MG63 (cell line): ENCODE measurements at regions not wholly inside any gene's neighbourhood (a gene's known extent, or its start where the extent isn't known, plus 50 kb on each side); places are given as distances from the start of the nearest gene placed in this dataset.
"Not testable (repeated sequence)": the region's sequence is repeated elsewhere in the genome, so short reads cannot be mapped to it uniquely, and the experiment has no call there.

Experiments
- DNase-seq: peaks from one replicate; pipeline ENCODE4 v3.0.0-alpha.2; 2020
- H3K27me3 ChIP-seq: fragments of 250-450 bp; sonication (Bioruptor Pico); 2 replicates; pipeline ENCODE4 v1.5.1; 2020; ENCODE audit warnings: mild to moderate bottlenecking, moderate library complexity
- H3K36me3 ChIP-seq: fragments of 250-450 bp; sonication (Bioruptor Pico); 2 replicates; pipeline ENCODE4 v1.5.1; 2020; ENCODE audit warnings: mild to moderate bottlenecking, moderate library complexity
- H3K4me3 ChIP-seq: fragments of 250-450 bp; sonication (Bioruptor Pico); 2 replicates; pipeline ENCODE4 v1.5.1; 2020; ENCODE audit warnings: mild to moderate bottlenecking, moderate library complexity
- H3K9me3 ChIP-seq: fragments of 250-450 bp; sonication (Bioruptor Pico); 2 replicates; pipeline ENCODE4 v1.5.1; 2020; ENCODE audit warnings: mild to moderate bottlenecking, moderate library complexity

- Histone ChIP-seq H3K27me3 (no peaks in the 10 kb centered on the region), H3K9me3 (peaks cover 21% of the 10 kb centered on the region), H3K36me3 (no peaks in the 10 kb centered on the region), H3K4me3 (no peak overlapping the region)
- no peak for DNase-seq
These were observed 173.8 kb downstream of the TRIB2 start for GRCh38 chr2:12890481-12890991.

GRCh38 chr2:12895017-12895416 lies 178.3 kb downstream of the TRIB2 start:
- Histone ChIP-seq H3K4me3 (no peak overlapping the region), H3K27me3 (no peaks in the 10 kb centered on the region), H3K9me3 (peaks cover 21% of the 10 kb centered on the region), H3K36me3 (no peaks in the 10 kb centered on the region)
- DNase-seq, result no peak

GRCh38 chr2:12896318-12896982 lies 179.7 kb downstream of the TRIB2 start:
- no peak overlapping the region for H3K4me3 ChIP-seq
- peaks cover 21% of the 10 kb centered on the region for H3K9me3 ChIP-seq
- no peaks in the 10 kb centered on the region for H3K36me3 ChIP-seq
- H3K27me3 ChIP-seq, result no peaks in the 10 kb centered on the region
- no peak for DNase-seq

GRCh38 chr2:12897181-12897580 lies 180.4 kb downstream of the TRIB2 start:
- no peaks in the 10 kb centered on the region for H3K27me3 ChIP-seq

GRCh38 chr2:12903272-12903671 lies 186.5 kb downstream of the TRIB2 start:
- Histone ChIP-seq H3K9me3 (no peaks in the 10 kb centered on the region; the same call in 1 of the 2 replicates), H3K36me3 (no peaks in the 10 kb centered on the region), H3K27me3 (no peaks in the 10 kb centered on the region), H3K4me3 (no peak overlapping the region)
- no peak for DNase-seq

More at GRCh38 chr2:12897181-12897580, 180.4 kb downstream of the TRIB2 start:
- Histone ChIP-seq H3K9me3 (peaks cover 14% of the 10 kb centered on the region), H3K36me3 (no peaks in the 10 kb centered on the region), H3K4me3 (no peak overlapping the region)
- no peak for DNase-seq

- H3K27me3 ChIP-seq, result no peaks in the 10 kb centered on the region
- H3K36me3 ChIP-seq, result no peaks in the 10 kb centered on the region
- H3K9me3 ChIP-seq, result peaks cover 9% of the 10 kb centered on the region
- peak; percentile 38 for DNase-seq
- H3K4me3 ChIP-seq, result no peak overlapping the region
These were observed 193.7 kb downstream of the TRIB2 start for GRCh38 chr2:12910431-12910830.

- Histone ChIP-seq H3K9me3 (peaks cover 5% of the 10 kb centered on the region), H3K36me3 (no peaks in the 10 kb centered on the region), H3K4me3 (no peak overlapping the region), H3K27me3 (no peaks in the 10 kb centered on the region)
- DNase-seq, result no peak
These were observed 199.1 kb downstream of the TRIB2 start for GRCh38 chr2:12915787-12916186.

- Histone ChIP-seq H3K4me3 (no peak overlapping the region), H3K36me3 (no peaks in the 10 kb centered on the region), H3K9me3 (peaks cover 8% of the 10 kb centered on the region; the same call in 1 of the 2 replicates), H3K27me3 (no peaks in the 10 kb centered on the region)
- DNase-seq, result no peak
These were observed 201.6 kb downstream of the TRIB2 start for GRCh38 chr2:12918138-12918834.

- peak; percentile 95 for DNase-seq
- H3K9me3 ChIP-seq, result peaks cover 8% of the 10 kb centered on the region; the same call in 1 of the 2 replicates
- H3K27me3 ChIP-seq, result no peaks in the 10 kb centered on the region
- H3K4me3 ChIP-seq, result no peak overlapping the region
- no peaks in the 10 kb centered on the region for H3K36me3 ChIP-seq
These were observed 202.2 kb downstream of the TRIB2 start for GRCh38 chr2:12918835-12919445.

- Histone ChIP-seq H3K27me3 (no peaks in the 10 kb centered on the region), H3K36me3 (no peaks in the 10 kb centered on the region), H3K4me3 (no peak overlapping the region), H3K9me3 (peaks cover 16% of the 10 kb centered on the region; the same call in 1 of the 2 replicates)
- DNase-seq, result no peak
These were observed 204.6 kb downstream of the TRIB2 start for GRCh38 chr2:12921321-12921720.

GRCh38 chr2:12923907-12924610 lies 207.3 kb downstream of the TRIB2 start:
- H3K36me3 ChIP-seq, result no peaks in the 10 kb centered on the region
- peaks cover 16% of the 10 kb centered on the region; the same call in 1 of the 2 replicates for H3K9me3 ChIP-seq
- no peak overlapping the region for H3K4me3 ChIP-seq
- no peak for DNase-seq
- no peaks in the 10 kb centered on the region for H3K27me3 ChIP-seq

- not testable (repeated sequence) for H3K36me3 ChIP-seq, H3K4me3 ChIP-seq, H3K27me3 ChIP-seq, DNase-seq
- peaks cover 14% of the 10 kb centered on the region; the same call in 1 of the 2 replicates for H3K9me3 ChIP-seq
These were observed 209.9 kb downstream of the TRIB2 start for GRCh38 chr2:12926641-12927040.

- H3K9me3 ChIP-seq, result peaks cover 8% of the 10 kb centered on the region; the same call in 1 of the 2 replicates
- no peak overlapping the region for H3K4me3 ChIP-seq
- H3K27me3 ChIP-seq, result no peaks in the 10 kb centered on the region
- H3K36me3 ChIP-seq, result no peaks in the 10 kb centered on the region
- peak; percentile 91 for DNase-seq
These were observed 211.6 kb downstream of the TRIB2 start for GRCh38 chr2:12928197-12928774.

- Histone ChIP-seq H3K9me3 (peaks cover 8% of the 10 kb centered on the region; the same call in 1 of the 2 replicates), H3K36me3 (no peaks in the 10 kb centered on the region), H3K27me3 (no peaks in the 10 kb centered on the region), H3K4me3 (no peak overlapping the region)
- no peak for DNase-seq
These were observed 212.2 kb downstream of the TRIB2 start for GRCh38 chr2:12928775-12929401.

GRCh38 chr2:12929758-12930157 lies 213.0 kb downstream of the TRIB2 start:
- H3K27me3 ChIP-seq, result no peaks in the 10 kb centered on the region
- no peaks in the 10 kb centered on the region for H3K36me3 ChIP-seq
- no peak for DNase-seq
- peaks cover under 1% of the 10 kb centered on the region; the same call in 1 of the 2 replicates for H3K9me3 ChIP-seq
- H3K4me3 ChIP-seq, result no peak overlapping the region

- no peak for DNase-seq
- Histone ChIP-seq H3K27me3 (no peaks in the 10 kb centered on the region), H3K36me3 (no peaks in the 10 kb centered on the region), H3K9me3 (no peaks in the 10 kb centered on the region), H3K4me3 (no peak overlapping the region)
These were observed 213.7 kb downstream of the TRIB2 start for GRCh38 chr2:12930391-12930790.
